Keratinocyte (primary cell): ENCODE measurements at regions not wholly inside any gene's neighbourhood (a gene's known extent, or its start where the extent isn't known, plus 50 kb on each side); places are given as distances from the start of the nearest gene placed in this dataset.

ENCODE experiments used
- DNase-seq: peaks from one replicate; pipeline ENCODE4 v3.0.0-alpha.2; 2011; ENCODE audit warnings: low read depth, missing footprints, low spot score
- FAIRE-seq: peaks from 2 replicates; lab custom pipeline; 2011; peaks lifted over from hg19 to GRCh38; lab: Jason Lieb, UNC
- H2AFZ ChIP-seq: 2 replicates; pipeline ENCODE4 v1.6.0; 2012; ENCODE audit warnings: low read length, control low read depth, inconsistent platforms; ENCODE audit not compliant: control insufficient read depth
- H3K27ac ChIP-seq: 2 replicates; pipeline ENCODE4 v1.5.1; 2011; ENCODE audit warnings: low read length; ENCODE audit not compliant: control insufficient read depth, insufficient read depth
- H3K27me3 ChIP-seq: 3 replicates; pipeline ENCODE4 v1.6.0; 2011; ENCODE audit warnings: low read length; ENCODE audit not compliant: control insufficient read depth, insufficient read depth; ENCODE audit errors: extremely low read depth
- H3K36me3 ChIP-seq, 2 experiments: 2 replicates in 1 of 2; 3 replicates in 1 of 2; pipeline ENCODE4 v1.5.1; 2011; ENCODE audit warnings: low read length in 2 of 2, mild to moderate bottlenecking in 1 of 2; ENCODE audit not compliant: control insufficient read depth in 2 of 2, insufficient read depth in 2 of 2; ENCODE audit errors: extremely low read depth in 1 of 2
- H3K4me1 ChIP-seq: 3 replicates; pipeline ENCODE4 v1.5.1; 2011; ENCODE audit warnings: low read length; ENCODE audit not compliant: control insufficient read depth, insufficient read depth; ENCODE audit errors: extremely low read depth
- H3K4me2 ChIP-seq: 3 replicates; pipeline ENCODE4 v1.6.0; 2011; ENCODE audit warnings: low read depth, low read length; ENCODE audit not compliant: control insufficient read depth, insufficient read depth; ENCODE audit errors: extremely low read depth
- H3K4me3 ChIP-seq, 3 experiments: fragments of 200-600 bp in 1 of 3; sonication (generic) in 1 of 3; 2 replicates in 2 of 3; 3 replicates in 1 of 3; pipeline ENCODE4 v1.5.1; 2011 to 2016; ENCODE audit warnings: low read length in 3 of 3, mild to moderate bottlenecking in 3 of 3, control low read depth in 2 of 3, inconsistent platforms in 1 of 3, low read depth in 1 of 3, mixed read lengths in 1 of 3, mixed run types in 1 of 3, moderate library complexity in 1 of 3; ENCODE audit not compliant: control insufficient read depth in 2 of 3, insufficient read depth in 2 of 3; ENCODE audit errors: extremely low read depth in 1 of 3
- H3K79me2 ChIP-seq: 2 replicates; pipeline ENCODE4 v1.6.0; 2012; ENCODE audit warnings: low read length; ENCODE audit not compliant: control insufficient read depth, insufficient read depth
- H3K9ac ChIP-seq: 3 replicates; pipeline ENCODE4 v1.6.0; 2011; ENCODE audit warnings: low read length; ENCODE audit not compliant: control insufficient read depth, insufficient read depth; ENCODE audit errors: extremely low read depth
- H3K9me1 ChIP-seq: 3 replicates; pipeline ENCODE4 v1.6.0; 2011; ENCODE audit warnings: low read length; ENCODE audit not compliant: control insufficient read depth, insufficient read depth; ENCODE audit errors: extremely low read depth
- H3K9me3 ChIP-seq: 2 replicates; pipeline ENCODE4 v1.5.1; 2012; ENCODE audit warnings: low read depth, low read length; ENCODE audit not compliant: control insufficient read depth
- H4K20me1 ChIP-seq: 3 replicates; pipeline ENCODE4 v1.6.0; 2011; ENCODE audit warnings: low read length; ENCODE audit not compliant: control insufficient read depth, insufficient read depth; ENCODE audit errors: extremely low read depth
- EZH2 ChIP-seq: IDR thresholded peaks from one replicate; pipeline ENCODE4 v1.6.1; 2012; ENCODE audit warnings: inconsistent platforms, mild to moderate bottlenecking, low read length, moderate library complexity
- dilution Hi-C: fragments of 300-500 bp; cut with MboI; formaldehyde crosslinking; loops from one replicate; pipeline ENCODE4 v1.7.0; 2020; ENCODE audit warnings: low sequenced_read_pairs; ENCODE audit not compliant: extremely low pct_ligation_motif_present
- TF ChIP-seq, protein P1 (sequence below), 3 experiments: IDR thresholded peaks in 1 of 3; conservative IDR thresholded peaks in 1 of 3; optimal IDR thresholded peaks in 1 of 3; 2 replicates in 2 of 3; 3 replicates in 1 of 3; pipeline versions ENCODE3 to v1.5.1; 2011; ENCODE audit warnings: low read length in 3 of 3, mild to moderate bottlenecking in 3 of 3, moderate library complexity in 2 of 3, control low read depth in 1 of 3, inconsistent platforms in 1 of 3; ENCODE audit not compliant: insufficient read depth in 2 of 3; ENCODE audit errors: extremely low read depth in 1 of 3

GRCh38 chr10:108862676-108863350, 1060.5 kb downstream of the XPNPEP1 start:
- Histone ChIP-seq H3K27me3 (no peaks in the 10 kb centered on the region), H3K4me2 (no peak overlapping the region), H3K9ac (no peak overlapping the region), H3K79me2 (no peaks in the 10 kb centered on the region), H3K36me3 (no peaks in the 10 kb centered on the region), H4K20me1 (no peaks in the 10 kb centered on the region), H3K27ac (no peak overlapping the region), H3K4me1 (no peaks in the 10 kb centered on the region), H3K9me3 (no peaks in the 10 kb centered on the region), H3K4me3 (no peak overlapping the region), H2AFZ (no peak overlapping the region), H3K9me1 (no peaks in the 10 kb centered on the region)
- dilution Hi-C loops: no loop called here
- DNase-seq (no peak), FAIRE-seq (no peak)
- TF ChIP-seq EZH2: no peak
- TF ChIP-seq, protein P1, sequence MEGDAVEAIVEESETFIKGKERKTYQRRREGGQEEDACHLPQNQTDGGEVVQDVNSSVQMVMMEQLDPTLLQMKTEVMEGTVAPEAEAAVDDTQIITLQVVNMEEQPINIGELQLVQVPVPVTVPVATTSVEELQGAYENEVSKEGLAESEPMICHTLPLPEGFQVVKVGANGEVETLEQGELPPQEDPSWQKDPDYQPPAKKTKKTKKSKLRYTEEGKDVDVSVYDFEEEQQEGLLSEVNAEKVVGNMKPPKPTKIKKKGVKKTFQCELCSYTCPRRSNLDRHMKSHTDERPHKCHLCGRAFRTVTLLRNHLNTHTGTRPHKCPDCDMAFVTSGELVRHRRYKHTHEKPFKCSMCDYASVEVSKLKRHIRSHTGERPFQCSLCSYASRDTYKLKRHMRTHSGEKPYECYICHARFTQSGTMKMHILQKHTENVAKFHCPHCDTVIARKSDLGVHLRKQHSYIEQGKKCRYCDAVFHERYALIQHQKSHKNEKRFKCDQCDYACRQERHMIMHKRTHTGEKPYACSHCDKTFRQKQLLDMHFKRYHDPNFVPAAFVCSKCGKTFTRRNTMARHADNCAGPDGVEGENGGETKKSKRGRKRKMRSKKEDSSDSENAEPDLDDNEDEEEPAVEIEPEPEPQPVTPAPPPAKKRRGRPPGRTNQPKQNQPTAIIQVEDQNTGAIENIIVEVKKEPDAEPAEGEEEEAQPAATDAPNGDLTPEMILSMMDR (optimal IDR thresholded peaks at IDR 0.05 in 1 of 3, IDR thresholded peaks at IDR 0.05 in 1 of 3, conservative IDR thresholded peaks at IDR 0.05 in 1 of 3; ENCODE audit: extremely low read depth in 1 of 3, insufficient read depth in 2 of 3, low read length in 3 of 3): no peak

DNA sequence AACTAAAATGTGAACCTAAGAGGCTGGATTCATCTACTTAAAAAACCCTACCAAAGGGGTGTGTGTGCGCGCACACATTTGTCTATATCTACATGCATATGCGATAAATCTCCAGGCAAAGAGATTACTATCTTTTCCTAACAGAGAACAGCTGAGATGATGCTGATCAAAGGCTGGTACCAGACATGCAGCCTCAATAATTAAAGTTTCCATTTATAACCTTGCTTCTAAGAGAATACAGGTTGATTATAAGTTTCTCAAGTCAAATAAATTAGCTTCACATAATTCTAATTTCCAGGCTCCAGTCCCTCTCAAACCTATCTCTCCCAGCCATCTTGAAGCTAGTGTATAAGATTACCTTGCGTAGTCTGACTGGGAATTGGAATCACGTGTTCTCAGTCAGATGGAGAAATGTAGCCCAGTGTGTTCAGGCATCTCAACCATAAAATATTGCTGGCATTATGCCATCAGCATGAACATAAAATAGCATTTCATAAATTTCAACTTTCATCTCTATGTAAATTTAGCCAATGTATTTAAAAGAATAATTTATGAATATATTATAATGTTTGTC, 1062.0 kb downstream of the XPNPEP1 start:
- H3K9me3 ChIP-seq: no peaks in the 10 kb centered on the region
- no peak for FAIRE-seq

More for the DNA sequence above, 1062.0 kb downstream of the XPNPEP1 start:
- Histone ChIP-seq H4K20me1 (no peaks in the 10 kb centered on the region), H2AFZ (no peak overlapping the region), H3K27ac (no peak overlapping the region), H3K4me1 (no peaks in the 10 kb centered on the region), H3K9ac (no peak overlapping the region), H3K27me3 (no peaks in the 10 kb centered on the region), H3K4me2 (no peak overlapping the region), H3K4me3 (no peak overlapping the region), H3K79me2 (no peaks in the 10 kb centered on the region), H3K9me1 (no peaks in the 10 kb centered on the region), H3K36me3 (no peaks in the 10 kb centered on the region)
- TF ChIP-seq, protein P1 (optimal IDR thresholded peaks at IDR 0.05 in 1 of 3, IDR thresholded peaks at IDR 0.05 in 1 of 3, conservative IDR thresholded peaks at IDR 0.05 in 1 of 3; ENCODE audit: extremely low read depth in 1 of 3, insufficient read depth in 2 of 3, low read length in 3 of 3): no peak
- dilution Hi-C loops: no loop called here
- DNase-seq: no peak
